HG02981 (cell line): ENCODE measurements at regions not wholly inside any gene's neighbourhood (a gene's known extent, or its start where the extent isn't known, plus 50 kb on each side); places are given as distances from the start of the nearest gene placed in this dataset.
"Not testable (repeated sequence)": the region's sequence is repeated elsewhere in the genome, so short reads cannot be mapped to it uniquely, and the experiment has no call there.

Experiments
- ATAC-seq: cut with Tn5 transposase; IDR thresholded peaks from one replicate; pipeline ENCODE4 v1.9.1; 2021; ENCODE audit warnings: mild to moderate bottlenecking, moderate library complexity; ENCODE audit not compliant: unreplicated experiment

DNA sequence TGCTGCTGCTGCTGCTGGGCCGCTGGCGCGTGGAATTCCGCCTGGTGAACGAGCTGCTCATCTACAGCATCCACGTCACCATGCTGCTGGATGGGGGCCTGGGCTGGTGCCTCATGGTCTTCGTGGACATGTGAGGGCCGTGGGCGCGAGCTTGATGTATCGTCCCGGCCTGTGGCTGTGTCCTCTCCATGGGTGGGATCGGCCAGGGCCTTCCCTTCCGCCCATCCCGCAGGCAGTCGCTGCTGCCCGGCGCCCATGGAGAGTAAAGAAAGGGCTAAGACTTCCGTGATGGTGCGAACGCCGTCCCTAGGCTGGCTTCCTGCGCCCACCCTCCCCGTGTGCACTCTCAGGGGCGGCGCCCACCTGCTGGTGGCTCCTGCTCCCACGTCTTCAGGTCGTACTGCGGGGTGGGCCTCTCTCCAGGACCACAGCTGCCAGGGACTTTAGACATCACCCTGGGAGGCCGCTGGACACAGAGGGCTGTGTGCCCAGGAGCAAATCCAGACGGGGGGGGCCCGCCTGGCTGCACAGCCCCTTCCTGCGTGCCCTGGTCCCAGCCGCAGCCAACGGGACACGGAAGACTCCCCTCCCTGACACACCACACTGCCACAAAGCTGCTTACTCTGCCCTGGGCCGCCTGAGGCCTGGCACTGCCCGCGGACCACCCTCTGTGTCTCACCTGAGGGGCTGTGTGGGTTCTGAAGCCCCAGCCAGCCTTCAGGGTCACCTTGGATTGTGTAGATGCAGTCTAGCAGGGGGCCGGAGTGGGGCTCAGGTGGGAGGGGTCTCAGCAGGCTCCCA lies 167.5 kb downstream of the SEPTIN7 start:
- no peak for ATAC-seq

DNA sequence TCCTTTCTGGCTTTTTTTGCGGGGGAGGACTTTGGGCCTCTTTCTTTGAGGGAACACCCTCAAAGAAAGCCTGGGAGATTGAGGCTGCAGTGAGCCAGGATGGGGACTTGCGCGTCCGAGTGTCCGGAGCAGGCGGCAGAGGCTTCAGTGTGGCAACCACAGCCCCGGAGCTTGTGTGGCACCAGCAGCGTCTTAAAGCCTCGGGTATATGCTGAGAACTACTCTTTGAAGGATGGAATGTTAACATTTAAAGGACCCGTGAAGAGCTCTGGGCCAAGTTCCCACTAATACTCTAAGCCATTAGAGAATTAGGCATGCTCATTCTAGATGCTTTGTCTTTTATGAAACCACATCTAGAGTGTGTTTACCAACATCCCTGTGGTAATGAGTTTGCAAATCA lies 168.2 kb downstream of the SEPTIN7 start:
- no peak for ATAC-seq

DNA sequence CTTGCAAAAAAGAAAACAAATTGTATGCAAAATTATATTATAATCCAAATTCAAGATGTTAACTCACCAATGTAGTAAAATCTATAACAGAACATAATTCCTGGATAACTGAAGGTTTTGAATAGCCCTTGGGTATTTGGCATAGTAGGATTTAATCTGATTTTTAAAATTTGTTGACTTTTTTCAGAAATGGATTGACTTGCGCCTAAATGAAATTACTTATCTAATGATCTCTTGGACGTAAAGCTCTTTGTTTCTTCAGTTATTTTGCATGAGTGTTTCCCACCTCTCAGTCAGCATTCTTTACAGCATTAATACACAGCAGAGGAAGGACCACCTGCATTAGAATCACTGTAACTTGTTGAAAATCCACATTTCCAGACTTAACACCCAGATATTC lies 169.6 kb downstream of the SEPTIN7 start:
- no peak for ATAC-seq

DNA sequence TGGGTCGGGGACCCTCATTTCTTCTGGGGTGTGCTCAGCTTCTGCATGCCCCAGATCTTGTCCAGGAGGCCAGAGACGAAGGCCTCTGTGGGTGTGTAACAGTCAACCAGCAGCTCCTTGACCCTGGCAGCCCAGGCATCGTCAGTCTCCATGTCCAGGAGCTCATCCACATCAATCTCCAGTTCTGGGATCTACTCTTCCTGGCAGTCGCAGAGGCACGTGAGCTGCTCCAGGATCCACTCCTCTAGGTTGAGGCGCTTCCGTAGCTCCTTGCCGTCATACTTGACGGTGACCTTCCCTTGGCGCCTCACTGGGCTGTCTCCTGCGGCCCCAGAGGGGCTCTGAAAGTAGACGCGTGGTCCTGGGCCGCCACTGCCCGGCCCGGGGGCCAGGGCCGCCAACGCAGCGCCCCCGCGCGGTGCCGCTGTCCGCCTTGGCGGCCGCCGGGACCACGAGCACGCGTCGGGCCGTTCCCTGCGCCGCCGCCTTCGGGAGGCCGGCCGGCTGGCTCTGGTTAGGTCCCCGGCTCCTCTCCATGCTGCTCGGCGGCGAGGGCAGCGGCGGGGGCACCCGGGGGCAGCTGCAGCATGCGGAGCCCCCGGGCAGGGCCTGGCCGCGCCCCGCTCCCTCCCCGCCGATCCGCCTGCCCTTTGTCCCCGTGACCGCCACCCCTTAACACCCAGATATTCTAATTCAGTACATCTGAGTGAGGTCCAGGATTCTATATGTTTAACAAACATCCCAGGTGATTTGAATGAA lies 170.5 kb downstream of the SEPTIN7 start:
- ATAC-seq: no peak

DNA sequence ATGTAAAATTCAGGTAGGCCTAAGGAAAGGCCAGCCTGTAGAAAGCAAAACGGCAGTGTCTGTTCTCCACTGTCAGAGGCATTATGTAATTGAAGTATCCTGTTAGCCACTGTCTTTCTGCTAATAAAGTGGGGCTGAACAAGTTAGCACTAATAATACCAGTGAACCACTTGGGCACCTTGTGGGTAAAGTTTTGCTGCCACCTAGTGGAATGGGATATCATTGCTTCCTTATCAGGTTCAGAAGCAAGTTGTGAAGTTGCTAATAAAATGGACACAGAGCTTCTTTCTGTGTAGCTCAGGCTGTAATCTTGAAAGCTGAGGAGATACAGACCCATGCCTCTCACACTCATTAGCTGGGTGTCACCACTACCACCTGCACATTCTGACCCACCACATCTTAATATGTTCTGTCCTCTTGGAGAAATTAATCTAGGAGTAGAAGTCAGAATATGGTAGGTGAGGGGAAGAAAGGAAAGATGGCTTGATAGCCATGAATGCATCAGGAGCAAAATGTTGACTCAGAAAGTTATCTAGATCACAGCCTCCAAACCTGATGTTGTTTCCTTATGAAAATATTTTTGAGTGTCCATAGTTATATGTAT lies 175.1 kb downstream of the SEPTIN7 start:
- ATAC-seq: peak; percentile 60

DNA sequence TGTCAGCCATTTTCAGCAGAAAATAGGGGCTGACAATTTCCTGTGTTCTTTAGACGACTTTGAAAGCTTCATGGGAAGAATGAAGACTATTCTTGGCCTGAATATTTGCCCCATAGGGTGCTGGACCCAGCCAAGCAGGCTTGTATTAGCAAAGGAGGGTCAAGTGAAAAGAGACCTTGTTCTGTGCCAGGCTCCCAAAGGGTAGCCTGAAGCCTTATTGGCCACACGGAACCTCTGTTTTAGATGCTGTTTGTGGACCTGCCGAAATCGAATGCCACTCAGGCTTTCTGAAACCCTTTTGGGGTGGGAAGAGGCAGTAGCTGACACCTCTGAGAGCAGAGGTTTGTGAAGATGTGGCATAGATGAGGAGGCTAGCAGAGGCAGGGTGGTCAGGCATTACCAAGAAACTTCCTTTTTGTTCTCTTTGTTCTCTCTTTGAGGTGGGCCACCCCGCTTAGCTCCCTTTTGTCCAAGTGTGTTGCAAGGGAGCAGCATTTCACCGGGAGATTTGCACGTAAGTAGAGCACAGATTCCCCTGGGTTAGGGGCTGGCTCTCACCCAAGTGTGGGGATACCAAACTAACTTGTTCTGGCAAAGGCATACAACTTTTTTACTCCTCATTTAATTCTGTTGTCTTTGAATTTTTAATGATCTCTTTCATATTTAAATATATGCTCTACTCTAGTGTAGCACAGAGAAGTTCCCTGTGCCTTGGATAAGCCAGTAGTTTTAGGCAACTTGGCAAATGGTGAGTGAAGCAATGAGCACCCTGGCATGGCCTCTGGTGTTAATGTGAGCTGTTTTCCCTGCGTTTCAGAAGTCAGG lies 174.0 kb upstream of the EEPD1 start:
- ATAC-seq: not testable (repeated sequence)

DNA sequence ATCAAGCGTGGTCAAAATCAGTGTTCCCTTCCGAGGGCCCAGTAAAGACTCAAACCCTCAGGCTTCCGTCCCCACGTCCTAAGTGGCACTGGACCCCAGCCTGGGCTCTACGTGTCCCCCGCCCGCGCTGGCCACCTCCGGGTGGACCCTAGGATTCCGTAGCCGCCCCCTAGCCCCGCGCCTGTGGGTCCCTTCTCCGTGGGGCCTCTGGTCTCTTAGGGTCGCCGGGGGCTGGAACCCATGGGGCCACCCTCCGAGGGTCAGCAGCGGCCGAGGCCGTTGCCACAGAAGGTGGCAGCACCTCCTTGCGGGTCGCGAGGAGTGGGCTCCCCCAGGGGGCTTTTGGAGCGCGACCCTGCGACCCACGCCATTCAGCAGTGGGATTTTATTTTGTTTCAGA lies 170.5 kb upstream of the EEPD1 start:
- no peak for ATAC-seq

DNA sequence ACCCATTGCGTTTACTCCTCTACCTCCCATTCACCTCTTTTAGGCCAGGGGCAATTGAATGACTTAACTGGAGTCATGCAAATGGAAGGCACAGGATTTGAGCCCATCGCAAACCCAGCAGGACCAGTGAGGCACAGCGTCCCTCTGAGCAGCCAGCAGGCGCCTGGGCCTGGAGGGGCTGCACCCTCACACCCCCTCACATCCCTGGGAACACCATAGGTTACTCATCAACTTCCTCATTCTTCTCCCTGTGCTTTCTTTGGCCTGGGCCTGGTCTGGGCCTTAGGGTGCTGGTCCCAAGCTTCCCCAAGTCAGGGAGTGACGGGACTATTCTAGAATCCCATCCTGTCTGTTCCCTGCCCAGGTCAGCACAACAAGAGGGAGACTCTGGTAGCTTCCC lies 169.4 kb upstream of the EEPD1 start:
- ATAC-seq: no peak

DNA sequence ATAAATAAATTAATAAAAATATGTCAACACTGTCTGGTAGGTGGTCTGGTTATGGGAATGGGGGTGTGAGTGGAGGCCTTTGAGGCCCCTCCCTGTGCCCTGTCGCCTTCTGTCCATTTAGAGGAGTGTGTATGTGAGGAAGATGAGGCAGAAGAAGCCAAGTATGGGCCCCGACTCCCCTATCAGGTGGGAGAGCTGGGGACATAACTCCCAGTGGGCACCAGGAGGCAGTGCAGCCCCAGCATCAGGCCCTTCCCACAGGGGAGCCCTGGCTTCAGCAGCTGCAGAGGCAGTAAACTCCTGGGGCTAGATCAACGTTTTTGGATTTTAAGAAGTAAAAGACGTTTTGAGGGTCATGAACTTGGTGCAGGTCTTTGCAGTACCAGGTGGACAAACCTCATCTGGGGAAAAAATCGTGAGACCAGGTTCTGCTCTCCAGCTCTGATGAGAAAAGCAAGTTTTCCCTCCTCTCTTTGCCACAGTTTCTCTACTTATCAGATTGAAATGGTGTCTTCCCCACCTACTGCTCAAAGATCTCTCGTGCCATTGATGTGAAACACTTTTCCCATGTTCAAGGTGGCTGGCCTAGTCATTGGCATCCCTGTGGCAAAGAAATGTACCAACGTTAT lies 167.8 kb upstream of the EEPD1 start:
- peak; percentile 90 for ATAC-seq

DNA sequence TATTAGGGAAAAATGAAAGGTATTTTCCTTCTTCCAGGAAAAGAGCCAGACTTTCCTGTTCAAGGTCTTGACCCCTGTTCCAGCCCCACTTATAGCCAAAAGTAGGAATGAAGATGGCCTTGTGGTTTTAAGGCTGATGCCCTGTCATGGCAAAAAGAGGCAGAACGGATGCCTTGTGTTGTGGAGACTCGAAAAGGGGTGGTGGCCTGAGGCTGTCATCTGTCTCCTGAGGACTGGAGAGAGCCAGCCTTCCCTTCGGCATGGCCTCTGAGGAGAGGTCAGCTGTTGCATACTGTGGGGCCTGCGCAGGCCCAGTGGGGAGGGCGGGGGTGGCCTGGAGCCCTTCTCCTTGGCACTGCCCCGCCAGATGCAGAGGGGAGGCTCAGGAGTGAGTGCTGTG lies 166.0 kb upstream of the EEPD1 start:
- no peak for ATAC-seq

DNA sequence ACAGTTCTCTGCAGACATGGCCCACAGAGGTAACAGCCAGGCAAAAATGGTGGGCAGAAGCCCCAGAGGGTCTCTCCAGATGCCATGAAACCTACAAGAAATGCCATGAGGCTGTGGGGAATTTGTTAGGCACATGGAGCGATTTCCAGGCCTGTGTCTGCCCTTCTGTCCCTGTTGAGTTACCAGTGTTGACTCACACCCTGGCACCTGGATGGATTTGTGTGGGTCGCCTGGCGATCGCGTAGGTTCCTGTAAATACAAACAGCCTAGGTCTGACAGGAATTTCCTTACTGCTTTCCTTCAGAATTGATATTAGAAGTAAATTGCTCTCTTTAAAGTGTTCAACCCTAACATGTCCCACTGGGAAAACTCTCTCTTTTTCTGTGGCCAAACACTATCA lies 164.9 kb upstream of the EEPD1 start:
- ATAC-seq: no peak

DNA sequence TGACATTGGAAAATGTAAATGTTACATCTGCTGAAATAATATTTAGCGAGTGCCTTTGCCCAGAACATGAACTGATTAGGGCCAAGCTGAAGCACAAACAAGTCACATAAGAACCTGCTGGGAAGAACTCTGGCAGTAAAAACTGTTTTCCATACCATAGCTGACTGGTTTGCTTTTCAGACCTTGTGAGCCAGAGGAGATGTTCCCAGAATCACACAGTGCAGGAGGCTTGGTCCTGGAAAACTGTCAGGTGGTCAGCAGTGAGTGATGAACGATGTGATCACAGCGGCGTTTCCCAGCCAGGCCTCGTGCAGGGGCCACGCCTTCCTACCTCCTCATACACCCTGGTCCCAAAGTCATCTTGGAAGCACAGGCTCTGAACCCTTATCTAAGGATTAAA lies 164.2 kb upstream of the EEPD1 start:
- no peak for ATAC-seq

DNA sequence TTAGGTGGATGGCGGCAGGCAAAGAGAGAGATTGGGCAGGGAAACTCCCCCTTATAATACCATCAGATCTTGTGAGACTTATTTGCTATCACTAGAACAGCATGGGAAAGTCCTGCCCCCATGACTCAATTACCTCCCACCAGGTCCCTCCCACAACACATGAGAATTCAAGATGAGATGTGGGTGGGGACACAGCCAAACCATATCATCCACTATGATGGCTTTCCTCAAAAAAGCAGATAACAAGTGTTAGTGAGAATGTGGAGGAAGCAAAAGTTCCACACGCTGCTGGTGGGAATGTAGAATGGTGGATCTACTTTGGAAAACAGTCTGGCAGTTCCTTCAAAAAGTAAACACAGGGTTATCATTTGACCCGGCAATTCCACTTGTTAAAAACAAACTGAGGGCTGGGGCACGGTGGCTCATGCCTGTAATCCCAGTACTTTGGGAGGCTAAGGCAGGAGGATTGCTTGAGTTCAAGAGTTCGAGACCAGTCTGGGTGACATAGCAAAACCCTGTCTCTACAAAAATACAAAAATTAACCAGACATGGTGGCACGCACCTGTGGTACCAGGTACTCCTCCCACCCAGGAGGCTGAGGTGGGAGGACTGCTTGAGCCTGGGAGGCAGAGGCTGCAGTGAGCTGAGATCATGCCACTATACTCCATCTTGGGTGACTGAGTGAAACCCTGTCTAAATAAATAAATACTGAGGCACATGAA lies 161.4 kb upstream of the EEPD1 start:
- no peak for ATAC-seq

DNA sequence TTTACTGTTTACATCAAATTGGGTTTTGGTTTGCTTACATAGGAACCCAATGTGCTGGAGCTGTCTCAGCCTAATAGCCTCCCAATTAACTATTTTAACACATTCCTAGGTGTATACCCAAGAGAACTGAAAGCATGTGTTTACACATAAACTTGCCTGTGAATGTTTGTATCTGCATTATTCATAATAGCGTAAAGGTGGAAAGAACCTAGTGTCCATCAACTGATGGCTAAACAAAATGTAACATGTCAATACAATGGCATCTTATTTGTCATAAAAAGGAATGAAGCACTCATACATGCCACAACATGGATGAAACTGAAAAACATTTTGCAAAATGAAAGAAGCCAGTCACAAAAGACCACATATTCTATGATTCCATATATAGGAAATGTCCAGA lies 160.6 kb upstream of the EEPD1 start:
- no peak for ATAC-seq

DNA sequence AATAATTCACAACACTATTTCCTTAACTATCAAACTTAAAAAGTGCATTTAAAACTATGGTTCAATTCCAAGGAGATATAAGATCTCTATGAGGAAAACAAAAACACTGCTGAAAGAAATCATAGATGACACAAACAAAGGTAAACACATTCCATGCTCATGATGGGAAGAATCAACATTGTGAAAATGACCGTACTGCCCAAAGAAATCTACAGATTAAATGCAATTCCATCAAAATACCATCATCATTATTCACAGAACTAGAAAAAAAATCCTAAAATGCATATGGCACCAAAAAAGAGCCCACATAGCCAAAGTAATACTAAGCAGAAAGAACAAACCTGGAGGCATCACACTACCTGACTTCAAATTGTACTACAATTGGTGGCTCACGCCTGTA lies 159.9 kb upstream of the EEPD1 start:
- ATAC-seq: no peak

DNA sequence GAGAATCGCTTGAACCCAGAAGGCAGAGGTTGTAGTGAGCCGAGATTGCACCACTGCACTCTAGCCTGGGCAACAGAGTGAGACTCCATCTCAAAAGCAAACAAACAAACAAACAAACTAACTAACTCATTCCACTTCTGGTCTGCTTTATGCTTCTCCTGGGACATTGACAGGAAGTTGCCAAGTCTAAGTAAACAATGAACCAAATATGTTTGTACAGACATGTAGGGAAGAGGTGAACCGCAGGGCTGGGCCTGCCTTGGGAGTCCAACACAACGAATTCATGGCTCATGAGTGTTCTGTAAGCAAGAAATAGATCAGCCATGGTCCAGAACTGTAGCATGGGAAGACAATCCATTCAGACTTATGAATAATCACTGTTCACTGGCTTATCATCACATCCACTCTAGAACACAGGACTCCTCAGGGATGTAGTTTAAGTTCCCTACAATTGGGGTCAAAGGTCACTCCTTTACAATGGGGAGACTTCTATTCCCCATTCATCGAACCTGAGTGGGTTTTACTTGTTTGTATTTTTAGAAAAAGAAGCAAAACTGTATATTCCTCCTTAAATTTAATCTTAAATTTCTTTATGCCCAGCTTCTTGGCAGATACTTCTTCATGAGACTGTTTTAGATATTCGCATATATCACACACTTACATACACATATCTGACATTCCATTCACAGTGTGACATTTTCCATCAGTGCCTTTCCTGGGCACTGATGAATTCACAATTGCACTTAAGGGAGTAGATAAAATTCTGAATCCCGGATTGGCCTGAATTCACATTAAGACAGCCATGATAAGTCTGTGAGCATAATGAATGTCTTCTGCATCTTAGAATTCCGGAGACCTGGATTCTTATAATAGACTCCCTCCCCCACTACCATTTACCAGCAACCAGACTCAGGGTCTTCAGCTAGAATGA lies 159.1 kb upstream of the EEPD1 start:
- no peak for ATAC-seq

DNA sequence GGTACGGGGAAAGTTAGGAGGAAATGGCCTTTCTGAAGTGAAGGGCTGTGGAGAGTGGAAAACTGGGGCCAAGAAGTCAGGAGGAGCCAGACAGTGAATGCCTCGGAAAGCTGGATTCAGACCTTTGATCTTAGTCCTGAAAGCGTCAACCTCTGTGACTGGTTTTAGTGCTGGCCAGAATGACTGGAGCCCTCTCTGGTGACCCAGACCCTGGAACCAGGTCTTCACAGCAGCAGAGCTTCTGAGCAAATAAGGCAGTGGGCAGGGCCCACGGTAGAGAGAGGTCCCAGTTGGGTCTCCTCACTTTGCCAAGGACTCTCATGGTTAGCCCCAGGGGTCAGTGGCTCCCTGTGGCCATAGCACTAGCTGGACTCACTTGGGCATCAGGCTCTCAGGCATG lies 157.7 kb upstream of the EEPD1 start:
- no peak for ATAC-seq

DNA sequence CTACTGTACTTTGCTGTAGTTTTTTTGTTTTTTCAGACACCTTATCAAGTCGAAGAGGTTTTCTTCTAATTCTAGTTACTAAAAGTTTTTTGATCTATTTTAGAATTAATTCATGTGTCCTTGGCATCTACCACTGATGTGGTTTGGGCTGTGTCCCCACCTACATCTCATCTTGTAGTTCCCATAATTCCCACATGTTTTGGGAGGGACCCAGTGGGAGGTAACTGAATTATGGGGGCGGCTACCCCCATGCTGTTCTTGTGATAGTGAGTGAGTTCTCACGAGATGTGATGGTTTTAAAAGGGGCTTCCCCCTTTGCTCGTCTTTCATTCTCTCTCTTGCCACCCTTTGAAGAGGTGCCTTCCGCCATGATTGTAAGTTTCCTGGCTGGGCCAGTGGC lies 154.6 kb upstream of the EEPD1 start:
- no peak for ATAC-seq

DNA sequence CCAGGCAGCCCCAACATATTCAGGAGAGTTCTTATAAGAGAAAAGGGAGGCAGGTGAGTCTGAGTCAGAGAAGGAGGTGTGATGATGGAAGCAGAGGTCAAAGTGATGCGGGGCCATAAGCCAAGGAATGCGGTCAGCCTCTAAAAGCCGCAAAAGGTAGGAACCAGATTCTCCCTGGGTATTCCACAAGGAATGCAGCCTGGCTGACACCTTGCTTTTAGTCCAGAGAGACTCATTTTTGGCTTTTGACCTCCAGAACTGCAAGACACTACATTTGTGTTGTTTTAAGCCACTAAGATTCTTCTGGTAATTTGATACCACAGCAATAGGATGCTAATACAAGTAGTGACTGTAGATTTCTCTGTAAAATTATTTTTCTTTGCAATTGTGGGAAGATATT lies 151.5 kb upstream of the EEPD1 start:
- ATAC-seq: no peak
